Esophagus muscularis mucosa (tissue), 4 donors: ENCODE measurements at regions not wholly inside any gene's neighbourhood (a gene's known extent, or its start where the extent isn't known, plus 50 kb on each side); places are given as distances from the start of the nearest gene placed in this dataset.

Experiments
- DNase-seq: peaks from one replicate; pipeline ENCODE4 v3.0.0-alpha.2; 2017; ENCODE audit errors: extremely low spot score
- H3K27ac ChIP-seq, 4 donors: fragments of 200-600 bp; sonication (generic); replicated peaks in 1 of 4; 1 replicate in 3 of 4; 2 replicates in 1 of 4; pipeline ENCODE4 v1.5.1; 2016 to 2019; ENCODE audit warnings: mild to moderate bottlenecking in 1 of 4
- H3K27me3 ChIP-seq, 4 donors: fragments of 200-600 bp; sonication (generic); one replicate each; pipeline versions ENCODE4 v1.5.1 to v1.6.0; 2016 to 2019
- H3K36me3 ChIP-seq, 4 donors: fragments of 200-600 bp; sonication (generic); one replicate each; pipeline ENCODE4 v1.5.1; 2016 to 2019
- H3K4me1 ChIP-seq, 4 donors: fragments of 200-600 bp; sonication (generic); one replicate each; pipeline ENCODE4 v1.5.1; 2016 to 2019
- H3K4me3 ChIP-seq, 4 donors: fragments of 200-600 bp; sonication (generic); 1 replicate in 2 of 4; 2 replicates in 2 of 4; pipeline ENCODE4 v1.5.1; 2016 to 2019; ENCODE audit warnings: mild to moderate bottlenecking in 4 of 4, moderate library complexity in 1 of 4
- H3K9me3 ChIP-seq, 4 donors: fragments of 200-600 bp; sonication (generic); 1 replicate in 3 of 4; 2 replicates in 1 of 4; pipeline ENCODE4 v1.5.1; 2016 to 2019
- CTCF ChIP-seq, 3 experiments: fragments of 200-600 bp in 2 of 3; fragments of 450-650 bp in 1 of 3; sonication (generic) in 2 of 3; IDR thresholded peaks; one replicate each; pipeline ENCODE4 v1.5.1; 2017 to 2019; ENCODE audit warnings: antibody characterized with exemption in 3 of 3, mild to moderate bottlenecking in 2 of 3, moderate library complexity in 1 of 3
- EP300 ChIP-seq: sonication (generic); formaldehyde crosslinking; IDR thresholded peaks from one replicate; pipeline ENCODE4 v1.6.1; 2017; ENCODE audit warnings: antibody characterized with exemption
- POLR2A ChIP-seq: fragments of 450-650 bp; IDR thresholded peaks from one replicate; pipeline ENCODE4 v1.6.1; 2017; ENCODE audit warnings: antibody characterized with exemption, moderate library complexity, mild to moderate bottlenecking, low read depth
- POLR2AphosphoS5 ChIP-seq, 2 donors: sonication (generic); formaldehyde crosslinking; IDR thresholded peaks; one replicate each; pipeline ENCODE4 v1.6.1; 2017; ENCODE audit warnings: antibody characterized with exemption in 2 of 2
- WGBS: methylation state at CpG from one replicate; pipeline ENCODE4 v1.1.5; 2018; 5-methylcytosine and 5-hydroxymethylcytosine counted together
- intact Hi-C: fragments of 100-400 bp; cut with DNase I; formaldehyde crosslinking; loops from one replicate; pipeline ENCODE4 v1.15.1; 2023

GRCh38 chr10:30238836-30239235 lies 110.2 kb downstream of the MTPAP start:
- Histone ChIP-seq H3K27me3 (no peaks in the 10 kb centered on the region), H3K27ac (no peak overlapping the region), H3K4me1 (no peaks in the 10 kb centered on the region), H3K9me3 (no peaks in the 10 kb centered on the region), H3K36me3 (no peaks in the 10 kb centered on the region), H3K4me3 (no peak overlapping the region)
- intact Hi-C loops = no loop called here
- 73% methylated on average over 8 of the region's 8 CpGs for whole genome bisulfite sequencing
- DNase-seq = no peak
- no peak for TF ChIP-seq CTCF (IDR thresholded peaks at IDR 0.05)
- TF ChIP-seq POLR2AphosphoS5 (IDR thresholded peaks at IDR 0.05) = no peak
- TF ChIP-seq EP300 = no peak
- no peak for TF ChIP-seq POLR2A

- Histone ChIP-seq H3K4me1 (no peaks in the 10 kb centered on the region), H3K27ac (no peak overlapping the region), H3K4me3 (no peak overlapping the region), H3K9me3 (no peaks in the 10 kb centered on the region), H3K36me3 (no peaks in the 10 kb centered on the region), H3K27me3 (no peaks in the 10 kb centered on the region)
- 93% methylated on average over 4 of the region's 4 CpGs for WGBS
- TF ChIP-seq POLR2A (no peak), EP300 (no peak), CTCF (IDR thresholded peaks at IDR 0.05) (no peak), POLR2AphosphoS5 (IDR thresholded peaks at IDR 0.05) (no peak)
- intact Hi-C loops = no loop called here
- DNase-seq = no peak
Measured at GRCh38 chr10:30233186-30233959, 115.7 kb downstream of the MTPAP start.

GRCh38 chr10:30231709-30232108 lies 117.4 kb downstream of the MTPAP start:
- H3K4me1 ChIP-seq = no peaks in the 10 kb centered on the region
- H3K27ac ChIP-seq = no peak overlapping the region
- no peaks in the 10 kb centered on the region for H3K27me3 ChIP-seq
- 84% methylated on average over 5 of the region's 5 CpGs for WGBS
- H3K4me3 ChIP-seq = no peak overlapping the region
- TF ChIP-seq POLR2AphosphoS5 (IDR thresholded peaks at IDR 0.05) (no peak), POLR2A (no peak), CTCF (IDR thresholded peaks at IDR 0.05) (no peak), EP300 (no peak)
- intact Hi-C loops = no loop called here
- H3K36me3 ChIP-seq = no peaks in the 10 kb centered on the region
- DNase-seq = peak; percentile 2
- H3K9me3 ChIP-seq = no peaks in the 10 kb centered on the region

GRCh38 chr10:30231071-30231652 lies 117.9 kb downstream of the MTPAP start:
- peak; percentile 82 for DNase-seq
- 58% methylated on average over 3 of the region's 8 CpGs for WGBS
- intact Hi-C loops = no loop called here
- no peak overlapping the region for H3K4me3 ChIP-seq
- H3K36me3 ChIP-seq = no peaks in the 10 kb centered on the region
- no peak overlapping the region for H3K27ac ChIP-seq
- TF ChIP-seq POLR2A (no peak), POLR2AphosphoS5 (IDR thresholded peaks at IDR 0.05) (no peak), CTCF (IDR thresholded peaks at IDR 0.05) (no peak), EP300 (no peak)
- no peaks in the 10 kb centered on the region for H3K9me3 ChIP-seq
- H3K27me3 ChIP-seq = no peaks in the 10 kb centered on the region
- H3K4me1 ChIP-seq = no peaks in the 10 kb centered on the region
